PFSK-1 (cell line): ENCODE measurements at regions not wholly inside any gene's neighbourhood (a gene's known extent, or its start where the extent isn't known, plus 50 kb on each side); places are given as distances from the start of the nearest gene placed in this dataset.

ENCODE experiments used
- FOXP2 ChIP-seq: optimal IDR thresholded peaks from 2 replicates; pipeline ENCODE3; 2011; ENCODE audit warnings: borderline replicate concordance, control low read depth, inconsistent platforms; ENCODE audit not compliant: insufficient read depth; ENCODE audit errors: extremely low read length, extremely low read depth
- POLR2AphosphoS5 ChIP-seq: IDR thresholded peaks from 2 replicates; pipeline ENCODE4 v1.6.1; 2012; ENCODE audit warnings: low read depth, mild to moderate bottlenecking, control low read depth, low read length, moderate library complexity
- SIN3A ChIP-seq: IDR thresholded peaks from 2 replicates; pipeline ENCODE4 v1.6.1; 2012; ENCODE audit warnings: mild to moderate bottlenecking, low read length, moderate library complexity, borderline replicate concordance; ENCODE audit not compliant: insufficient read depth
- TAF1 ChIP-seq: IDR thresholded peaks from 2 replicates; pipeline ENCODE4 v1.6.1; 2012; ENCODE audit warnings: low read length, control low read depth, borderline replicate concordance; ENCODE audit not compliant: insufficient read depth
- TF ChIP-seq, protein P1 (sequence below), 2 experiments: IDR thresholded peaks; 2 replicates each; pipeline versions ENCODE4 v1.6.1 to v1.8.0; 2011 to 2012; ENCODE audit warnings: low read depth in 2 of 2, low read length in 2 of 2, control low read depth in 1 of 2, inconsistent platforms in 1 of 2, mild to moderate bottlenecking in 1 of 2, moderate library complexity in 1 of 2; ENCODE audit not compliant: insufficient read depth in 1 of 2

DNA sequence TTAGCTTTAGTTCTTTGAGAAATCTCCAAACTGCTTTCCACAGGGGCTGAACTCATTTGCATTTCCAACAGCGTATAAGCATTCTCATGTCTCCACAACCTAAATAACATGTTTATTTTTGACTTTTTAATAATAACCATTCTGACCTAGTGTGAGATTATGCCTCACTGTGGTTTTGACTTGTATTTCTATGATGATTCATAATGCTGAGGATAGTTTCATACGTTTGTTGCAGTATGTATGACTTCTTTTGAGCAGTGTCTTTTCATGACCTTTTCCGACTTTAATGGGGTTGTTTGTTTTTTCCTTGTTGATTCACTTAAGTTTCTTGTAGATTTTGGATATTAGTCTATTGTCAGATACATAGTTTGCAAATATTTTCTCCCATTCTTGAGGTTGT is 1833.0 kb upstream of the PCDH10 start:
- TF ChIP-seq SIN3A = no peak
- TF ChIP-seq TAF1 = no peak
- no peak for TF ChIP-seq FOXP2
- no peak for TF ChIP-seq POLR2AphosphoS5
- TF ChIP-seq, protein P1, sequence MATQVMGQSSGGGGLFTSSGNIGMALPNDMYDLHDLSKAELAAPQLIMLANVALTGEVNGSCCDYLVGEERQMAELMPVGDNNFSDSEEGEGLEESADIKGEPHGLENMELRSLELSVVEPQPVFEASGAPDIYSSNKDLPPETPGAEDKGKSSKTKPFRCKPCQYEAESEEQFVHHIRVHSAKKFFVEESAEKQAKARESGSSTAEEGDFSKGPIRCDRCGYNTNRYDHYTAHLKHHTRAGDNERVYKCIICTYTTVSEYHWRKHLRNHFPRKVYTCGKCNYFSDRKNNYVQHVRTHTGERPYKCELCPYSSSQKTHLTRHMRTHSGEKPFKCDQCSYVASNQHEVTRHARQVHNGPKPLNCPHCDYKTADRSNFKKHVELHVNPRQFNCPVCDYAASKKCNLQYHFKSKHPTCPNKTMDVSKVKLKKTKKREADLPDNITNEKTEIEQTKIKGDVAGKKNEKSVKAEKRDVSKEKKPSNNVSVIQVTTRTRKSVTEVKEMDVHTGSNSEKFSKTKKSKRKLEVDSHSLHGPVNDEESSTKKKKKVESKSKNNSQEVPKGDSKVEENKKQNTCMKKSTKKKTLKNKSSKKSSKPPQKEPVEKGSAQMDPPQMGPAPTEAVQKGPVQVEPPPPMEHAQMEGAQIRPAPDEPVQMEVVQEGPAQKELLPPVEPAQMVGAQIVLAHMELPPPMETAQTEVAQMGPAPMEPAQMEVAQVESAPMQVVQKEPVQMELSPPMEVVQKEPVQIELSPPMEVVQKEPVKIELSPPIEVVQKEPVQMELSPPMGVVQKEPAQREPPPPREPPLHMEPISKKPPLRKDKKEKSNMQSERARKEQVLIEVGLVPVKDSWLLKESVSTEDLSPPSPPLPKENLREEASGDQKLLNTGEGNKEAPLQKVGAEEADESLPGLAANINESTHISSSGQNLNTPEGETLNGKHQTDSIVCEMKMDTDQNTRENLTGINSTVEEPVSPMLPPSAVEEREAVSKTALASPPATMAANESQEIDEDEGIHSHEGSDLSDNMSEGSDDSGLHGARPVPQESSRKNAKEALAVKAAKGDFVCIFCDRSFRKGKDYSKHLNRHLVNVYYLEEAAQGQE (IDR thresholded peaks at IDR 0.05; ENCODE audit: insufficient read depth in 1 of 2, low read depth in 2 of 2, low read length in 2 of 2) = no peak

DNA sequence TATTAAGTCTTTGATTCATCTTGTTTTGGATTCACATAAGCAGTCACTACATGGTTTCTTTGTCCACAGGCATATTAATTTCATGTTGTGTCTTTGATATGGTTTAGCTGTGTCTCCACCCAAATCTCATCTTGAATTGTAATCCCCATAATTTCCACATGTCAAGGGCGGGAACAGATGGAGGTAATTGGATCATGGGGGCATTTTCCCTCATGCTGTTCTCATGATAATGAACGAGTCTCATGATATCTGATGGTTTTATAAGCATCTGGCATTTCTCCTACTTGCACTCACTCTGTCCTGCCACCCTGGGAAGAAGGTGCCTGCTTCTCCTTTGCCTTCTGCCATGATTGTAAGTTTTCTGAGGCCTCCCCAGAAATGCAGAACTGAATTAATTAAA is 1811.2 kb upstream of the PCDH10 start:
- TF ChIP-seq FOXP2 (no peak), TAF1 (no peak), SIN3A (no peak), POLR2AphosphoS5 (no peak)
- TF ChIP-seq, protein P1 (IDR thresholded peaks at IDR 0.05; ENCODE audit: insufficient read depth in 1 of 2, low read depth in 2 of 2, low read length in 2 of 2) = no peak

DNA sequence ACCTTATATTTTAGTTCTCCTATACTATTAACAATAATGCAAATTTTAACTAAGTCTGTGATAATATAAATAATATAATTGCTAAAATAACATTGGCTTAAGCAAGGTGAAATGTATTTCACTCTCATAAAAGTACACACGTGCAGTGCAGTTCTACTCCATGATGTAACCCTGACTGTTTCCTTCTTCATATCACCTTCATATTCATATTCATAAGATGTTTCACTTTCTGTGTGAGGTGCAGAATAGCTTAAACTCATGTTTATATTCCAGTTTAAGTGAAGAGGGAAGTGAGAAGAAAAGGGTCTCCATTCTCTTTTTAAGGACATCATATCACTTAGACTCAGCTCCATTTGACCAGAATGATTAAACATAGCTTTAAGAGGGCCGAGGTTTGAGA is 1810.0 kb upstream of the PCDH10 start:
- TF ChIP-seq POLR2AphosphoS5 (no peak), SIN3A (no peak), FOXP2 (no peak), TAF1 (no peak)
- TF ChIP-seq, protein P1 (IDR thresholded peaks at IDR 0.05; ENCODE audit: insufficient read depth in 1 of 2, low read depth in 2 of 2, low read length in 2 of 2) = no peak

DNA sequence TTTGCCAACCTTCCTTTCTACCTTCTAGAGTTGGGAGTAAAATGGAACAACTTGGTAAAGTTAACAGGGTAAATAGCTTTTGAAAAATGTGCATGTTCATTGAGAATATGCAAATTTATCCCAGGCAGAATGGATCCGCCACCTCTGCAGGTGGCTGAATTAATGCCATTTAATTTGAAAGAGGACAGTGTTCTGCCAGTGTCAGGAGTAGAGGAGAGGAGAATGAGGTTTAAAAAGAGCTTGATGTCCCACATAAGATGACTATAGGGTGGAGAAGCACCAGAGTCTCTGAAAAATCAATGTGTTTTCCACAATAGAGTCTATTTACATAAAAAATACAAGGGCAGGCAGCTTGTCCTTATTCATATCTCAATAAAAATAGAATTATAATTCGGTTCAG is 1804.3 kb upstream of the PCDH10 start:
- no peak for TF ChIP-seq SIN3A

DNA sequence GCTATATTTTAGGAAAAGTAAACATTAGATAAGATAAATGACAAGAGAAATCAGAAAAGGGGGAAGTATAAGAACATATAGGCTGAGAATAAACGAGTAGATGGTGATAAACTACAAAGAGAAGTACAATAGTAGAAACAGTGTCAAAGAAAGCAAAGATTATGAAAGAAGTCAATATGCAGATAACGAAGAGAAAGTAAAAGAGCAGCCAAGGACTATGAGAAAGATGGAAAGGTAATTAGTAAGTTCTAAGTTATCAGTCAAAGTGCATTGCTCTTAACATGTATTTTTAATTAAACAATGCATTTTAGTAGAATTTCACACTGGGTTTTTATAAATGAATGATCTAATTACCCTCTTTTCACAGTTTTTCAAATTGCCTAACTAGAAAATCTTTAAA is 1801.3 kb upstream of the PCDH10 start:
- TF ChIP-seq TAF1 (no peak), FOXP2 (no peak), SIN3A (no peak), POLR2AphosphoS5 (no peak)
- TF ChIP-seq, protein P1 (IDR thresholded peaks at IDR 0.05; ENCODE audit: insufficient read depth in 1 of 2, low read depth in 2 of 2, low read length in 2 of 2) = no peak
